K562 (cell line): ENCODE measurements at regions not wholly inside any gene's neighbourhood (a gene's known extent, or its start where the extent isn't known, plus 50 kb on each side); places are given as distances from the start of the nearest gene placed in this dataset.
"Not testable (repeated sequence)": the region's sequence is repeated elsewhere in the genome, so short reads cannot be mapped to it uniquely, and the experiment has no call there.

Source experiments
- ATAC-seq: fragments of 200-7000 bp; cut with Tn5 transposase; 3 replicates; pipeline ENCODE4 v1.9.1; 2020; ENCODE audit warnings: moderate library complexity
- BruUV-seq: library from RNA; stranded (reverse); fragments of 400-500 nt; replicated peaks from 2 replicates; lab custom pipeline; 2021; lab: Mats Ljungman, UMichigan
- CTCF ChIA-PET: fragments of 300-600 bp; formaldehyde crosslinking; extraction: SDS; loops from one replicate; lab custom pipeline; 2021; ENCODE audit warnings: low intra/inter-chr PET ratio; lab: Yijun Ruan, JAX
- POLR2A ChIA-PET: fragments of 300-600, 350-650 bp; sonication (Branson Sonifier 250); formaldehyde crosslinking; extraction: SDS; loops from one replicate; lab custom pipeline; 2021; ENCODE audit warnings: antibody characterized with exemption, inconsistent platforms; lab: Yijun Ruan, JAX
- DNase-seq, 4 experiments: peaks; one replicate each; pipeline versions ENCODE4 v3.0.0 to v3.0.0-alpha.2; 2011 to 2018; ENCODE audit warnings: low spot score in 3 of 4, mixed read lengths in 3 of 4; ENCODE audit errors: extremely low read depth in 1 of 4
- FAIRE-seq: peaks from 2 replicates; lab custom pipeline; 2011; peaks lifted over from hg19 to GRCh38; lab: Jason Lieb, UNC
- H2AFZ ChIP-seq: 2 replicates; pipeline ENCODE4 v1.6.0; 2011; ENCODE audit warnings: low read depth, low read length, control low read depth, inconsistent platforms
- H3K27ac ChIP-seq: fragments of 200-600 bp; 3 replicates; pipeline ENCODE4 v1.8.0; 2011; ENCODE audit warnings: low read depth, mild to moderate bottlenecking, control low read depth, inconsistent platforms, low read length, moderate library complexity, mixed read lengths; ENCODE audit errors: extremely low read depth
- H3K27me3 ChIP-seq, 2 experiments: fragments of 300-600 bp in 1 of 2; 2 replicates in 1 of 2; 3 replicates in 1 of 2; pipeline versions ENCODE4 v1.6.0 to v1.8.0; 2011; ENCODE audit warnings: inconsistent platforms in 2 of 2, low read length in 2 of 2, mild to moderate bottlenecking in 1 of 2, mixed read lengths in 1 of 2, moderate library complexity in 1 of 2; ENCODE audit not compliant: control insufficient read depth in 2 of 2, insufficient read depth in 2 of 2
- H3K36me3 ChIP-seq: fragments of 300-600 bp; 3 replicates; pipeline ENCODE4 v1.8.0; 2011; ENCODE audit warnings: mild to moderate bottlenecking, low read length, inconsistent platforms; ENCODE audit not compliant: control insufficient read depth, insufficient read depth
- H3K4me1 ChIP-seq, 2 experiments: fragments of 200-600 bp in 1 of 2; replicated peaks in 1 of 2; 2 replicates in 1 of 2; 3 replicates in 1 of 2; pipeline versions ENCODE4 v1.5.1 to v1.8.0; 2011; ENCODE audit warnings: inconsistent platforms in 2 of 2, low read length in 2 of 2, mild to moderate bottlenecking in 1 of 2, mixed read lengths in 1 of 2, moderate library complexity in 1 of 2; ENCODE audit not compliant: control insufficient read depth in 2 of 2, insufficient read depth in 2 of 2
- H3K4me2 ChIP-seq: 2 replicates; pipeline ENCODE4 v1.6.1; 2011; ENCODE audit warnings: low read length, control low read depth, inconsistent platforms, mixed read lengths; ENCODE audit not compliant: insufficient read depth
- H3K4me3 ChIP-seq: fragments of 200-600 bp; sonication (generic), shearing (Covaris generic); 2 replicates; pipeline ENCODE4 v1.5.1; 2016; ENCODE audit warnings: control low read depth, inconsistent platforms
- H3K79me2 ChIP-seq: fragments of 200-600 bp; 3 replicates; pipeline ENCODE4 v1.8.0; 2011; ENCODE audit warnings: low read length, inconsistent platforms; ENCODE audit not compliant: control insufficient read depth, insufficient read depth
- H3K9ac ChIP-seq, 2 experiments: 2 replicates each; pipeline versions ENCODE4 v1.6.0 to v1.6.1; 2011; ENCODE audit warnings: low read depth in 2 of 2, low read length in 2 of 2, control low read depth in 1 of 2, inconsistent platforms in 1 of 2, mild to moderate bottlenecking in 1 of 2, mixed read lengths in 1 of 2; ENCODE audit not compliant: insufficient read depth in 1 of 2
- H3K9me1 ChIP-seq: one replicate; pipeline ENCODE4 v1.6.0; 2011; ENCODE audit warnings: inconsistent platforms, mild to moderate bottlenecking, low read length, moderate library complexity; ENCODE audit not compliant: control insufficient read depth, insufficient read depth
- H3K9me3 ChIP-seq: replicated peaks from 2 replicates; pipeline ENCODE4 v1.5.1; 2011; ENCODE audit warnings: low read depth, low read length, inconsistent platforms; ENCODE audit not compliant: control insufficient read depth, insufficient read depth
- H4K20me1 ChIP-seq: replicated peaks from 2 replicates; pipeline ENCODE4 v1.6.1; 2011; ENCODE audit warnings: low read length, inconsistent platforms, mixed read lengths; ENCODE audit not compliant: control insufficient read depth, insufficient read depth
- NRF1 ChIP-seq, 2 experiments: fragments of 450-650 bp; IDR thresholded peaks in 1 of 2; conservative IDR thresholded peaks in 1 of 2; 2 replicates each; pipeline ENCODE4 v1.6.1; 2014; ENCODE audit warnings: mild to moderate bottlenecking in 2 of 2
- WGBS: fragments of 100-300 bp; shearing (Covaris generic); methylation state at CpG from one replicate; pipeline ENCODE4 v1.1.6; 2016; ENCODE audit warnings: low coverage, mixed read lengths; ENCODE audit not compliant: insufficient coverage; ENCODE audit errors: missing lambda C conversion rate; 5-methylcytosine and 5-hydroxymethylcytosine counted together
- in situ Hi-C: fragments of 300-500 bp; cut with MboI; formaldehyde crosslinking; loops from 4 replicates; pipeline ENCODE4 v1.15.0; 2018; ENCODE audit warnings: inconsistent platforms, mixed read lengths
- intact Hi-C: fragments of 100-400 bp; cut with micrococcal nuclease; formaldehyde crosslinking; loops from 2 replicates; pipeline ENCODE4 v1.14.2; 2022

DNA sequence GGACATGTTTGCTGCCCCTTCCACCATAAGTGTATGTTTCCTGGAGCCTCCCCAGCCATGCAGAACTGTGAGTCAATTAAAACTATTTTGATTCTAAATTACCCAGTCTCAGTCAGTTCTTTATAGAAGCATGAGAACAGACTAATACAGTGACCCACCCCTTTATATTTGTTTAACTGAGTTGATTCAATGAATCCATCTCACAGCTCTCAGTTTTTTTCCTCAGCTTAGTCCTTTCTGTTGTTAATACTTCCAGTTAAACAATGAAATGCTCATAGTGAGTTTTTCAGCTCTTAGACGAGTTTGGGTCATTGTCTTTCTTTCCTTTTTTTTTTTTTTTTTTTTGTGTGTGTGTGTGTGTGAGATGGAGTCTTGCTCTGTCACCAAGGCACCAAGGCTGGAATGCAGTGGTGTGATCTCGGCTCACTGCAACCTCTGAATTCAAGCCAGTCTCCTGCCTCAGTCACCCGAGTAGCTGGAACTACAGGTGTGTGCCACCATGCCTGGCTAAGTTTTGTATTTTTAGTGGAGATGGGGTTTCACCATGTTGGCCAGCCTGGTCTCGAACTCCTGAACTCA lies 627.4 kb downstream of the SPATA31A7 start:
- H3K79me2 ChIP-seq, H3K36me3 ChIP-seq, FAIRE-seq, intact Hi-C loops, H3K4me3 ChIP-seq, H2AFZ ChIP-seq, in situ Hi-C loops, H3K9me3 ChIP-seq, POLR2A ChIA-PET, CTCF ChIA-PET, ATAC-seq, BruUV-seq, H3K4me1 ChIP-seq, H3K27me3 ChIP-seq, H3K27ac ChIP-seq, H3K9me1 ChIP-seq, H4K20me1 ChIP-seq, H3K9ac ChIP-seq, H3K4me2 ChIP-seq, DNase-seq: not testable (repeated sequence)
- no CpG with 5 or more reads among the region's 4 CpGs for WGBS

DNA sequence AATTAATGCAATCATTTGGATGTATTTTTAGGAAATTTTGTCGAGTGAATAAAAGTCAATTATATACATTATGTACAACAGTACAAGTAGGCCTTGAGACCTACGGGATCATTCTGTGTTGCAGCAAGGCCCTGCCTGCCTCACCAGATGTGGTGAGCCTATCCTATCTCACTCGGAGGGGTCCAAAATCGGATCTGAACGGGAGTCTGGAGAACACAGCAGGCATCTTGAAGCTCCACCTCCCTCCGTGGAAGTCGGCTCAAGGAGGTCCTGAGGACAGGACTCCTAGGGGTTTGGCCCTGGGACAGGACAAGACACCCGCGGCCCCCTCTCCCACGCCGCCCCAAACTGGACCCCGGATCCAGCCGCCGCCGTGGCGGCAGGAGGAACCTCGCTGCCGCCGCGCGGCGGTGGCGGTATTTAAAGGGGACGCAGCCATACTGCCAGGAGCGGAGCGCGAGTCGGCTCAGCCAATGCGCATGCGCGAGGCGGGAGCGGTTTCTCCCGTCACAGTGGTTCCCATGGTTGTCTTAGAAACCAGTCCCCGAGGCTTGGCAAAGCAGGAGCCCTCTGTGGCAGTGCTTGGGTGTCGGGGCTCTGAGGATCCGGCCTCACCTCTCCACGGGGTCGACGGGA lies 663.9 kb downstream of the SPATA31A7 start:
- H3K36me3 ChIP-seq, H3K79me2 ChIP-seq, CTCF ChIA-PET, H3K9me3 ChIP-seq, H3K9ac ChIP-seq, intact Hi-C loops, H3K27me3 ChIP-seq, H4K20me1 ChIP-seq, BruUV-seq, H2AFZ ChIP-seq, POLR2A ChIA-PET, H3K4me1 ChIP-seq, H3K4me3 ChIP-seq, FAIRE-seq, DNase-seq, H3K9me1 ChIP-seq, H3K4me2 ChIP-seq, H3K27ac ChIP-seq: not testable (repeated sequence)
- ATAC-seq, result peak; percentile 84
- in situ Hi-C loops, result loop anchor here (25.0 kb wide), 1 partner anchor 191 kb away; no protein-coding TSS in a partner anchor
- WGBS, result 0% methylated on average over 9 of the region's 40 CpGs
- peak; percentile 48 to 60 for TF ChIP-seq NRF1 (conservative IDR thresholded peaks at IDR 0.05 in 1 of 2, IDR thresholded peaks at IDR 0.05 in 1 of 2)
